AG09319 (cell line): ENCODE measurements at regions not wholly inside any gene's neighbourhood (a gene's known extent, or its start where the extent isn't known, plus 50 kb on each side); places are given as distances from the start of the nearest gene placed in this dataset.
"Not testable (repeated sequence)": the region's sequence is repeated elsewhere in the genome, so short reads cannot be mapped to it uniquely, and the experiment has no call there.

Experiments used
- DNase-seq: peaks from one replicate; pipeline ENCODE4 v3.0.0-alpha.2; 2010; ENCODE audit warnings: low read depth; ENCODE audit errors: extremely low read depth
- TF ChIP-seq, protein P1 (sequence below): IDR thresholded peaks from 2 replicates; pipeline ENCODE4 v1.5.1; 2011; ENCODE audit warnings: low read depth, mild to moderate bottlenecking, inconsistent platforms, low read length, moderate library complexity

- TF ChIP-seq, protein P1, sequence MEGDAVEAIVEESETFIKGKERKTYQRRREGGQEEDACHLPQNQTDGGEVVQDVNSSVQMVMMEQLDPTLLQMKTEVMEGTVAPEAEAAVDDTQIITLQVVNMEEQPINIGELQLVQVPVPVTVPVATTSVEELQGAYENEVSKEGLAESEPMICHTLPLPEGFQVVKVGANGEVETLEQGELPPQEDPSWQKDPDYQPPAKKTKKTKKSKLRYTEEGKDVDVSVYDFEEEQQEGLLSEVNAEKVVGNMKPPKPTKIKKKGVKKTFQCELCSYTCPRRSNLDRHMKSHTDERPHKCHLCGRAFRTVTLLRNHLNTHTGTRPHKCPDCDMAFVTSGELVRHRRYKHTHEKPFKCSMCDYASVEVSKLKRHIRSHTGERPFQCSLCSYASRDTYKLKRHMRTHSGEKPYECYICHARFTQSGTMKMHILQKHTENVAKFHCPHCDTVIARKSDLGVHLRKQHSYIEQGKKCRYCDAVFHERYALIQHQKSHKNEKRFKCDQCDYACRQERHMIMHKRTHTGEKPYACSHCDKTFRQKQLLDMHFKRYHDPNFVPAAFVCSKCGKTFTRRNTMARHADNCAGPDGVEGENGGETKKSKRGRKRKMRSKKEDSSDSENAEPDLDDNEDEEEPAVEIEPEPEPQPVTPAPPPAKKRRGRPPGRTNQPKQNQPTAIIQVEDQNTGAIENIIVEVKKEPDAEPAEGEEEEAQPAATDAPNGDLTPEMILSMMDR = no peak
- no peak for DNase-seq
These were observed 474.3 kb downstream of the SEMA3D start for GRCh38 chr7:84712374-84713121.

GRCh38 chr7:84710538-84710937 lies 476.3 kb downstream of the SEMA3D start:
- not testable (repeated sequence) for DNase-seq

DNA sequence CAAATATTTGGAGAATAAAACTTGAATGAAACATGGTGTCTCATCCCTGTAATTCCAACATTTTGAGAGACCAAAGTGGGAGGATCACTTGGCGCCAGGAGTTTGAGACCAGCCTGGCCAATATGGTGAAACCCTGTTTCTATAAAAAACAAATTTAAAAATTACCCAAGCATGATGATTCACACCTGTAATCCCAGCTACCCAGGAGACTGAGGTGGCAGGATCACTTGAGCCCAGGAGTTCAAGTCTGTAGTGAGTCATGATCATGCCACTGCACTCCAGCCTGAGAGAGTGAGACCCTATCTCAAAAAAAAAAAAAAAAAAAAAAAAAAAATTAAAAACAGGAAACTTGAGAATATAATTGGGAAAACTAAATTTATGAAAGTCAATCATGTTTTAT lies 481.1 kb downstream of the SEMA3D start:
- TF ChIP-seq, protein P1 = no peak
- DNase-seq = no peak

DNA sequence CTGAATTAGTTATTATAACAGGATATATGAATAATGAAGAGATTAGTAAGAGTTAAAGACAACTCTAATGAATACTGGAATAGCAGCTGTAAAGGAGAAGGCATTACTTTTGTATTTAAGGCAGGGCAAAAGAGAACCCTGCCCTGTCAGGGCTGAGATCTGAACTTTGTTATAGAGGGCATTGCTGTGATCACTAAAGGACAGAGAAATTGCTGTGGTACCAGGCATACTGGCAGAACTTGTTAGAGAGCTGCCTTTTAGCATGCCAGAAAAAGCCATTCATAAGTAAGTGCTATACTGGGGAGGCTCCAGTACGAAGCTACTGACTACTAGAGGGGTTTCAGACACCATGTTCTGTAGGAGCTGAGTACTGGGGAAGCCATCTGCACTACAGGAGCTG lies 481.8 kb downstream of the SEMA3D start:
- TF ChIP-seq, protein P1 = no peak
- DNase-seq = no peak

DNA sequence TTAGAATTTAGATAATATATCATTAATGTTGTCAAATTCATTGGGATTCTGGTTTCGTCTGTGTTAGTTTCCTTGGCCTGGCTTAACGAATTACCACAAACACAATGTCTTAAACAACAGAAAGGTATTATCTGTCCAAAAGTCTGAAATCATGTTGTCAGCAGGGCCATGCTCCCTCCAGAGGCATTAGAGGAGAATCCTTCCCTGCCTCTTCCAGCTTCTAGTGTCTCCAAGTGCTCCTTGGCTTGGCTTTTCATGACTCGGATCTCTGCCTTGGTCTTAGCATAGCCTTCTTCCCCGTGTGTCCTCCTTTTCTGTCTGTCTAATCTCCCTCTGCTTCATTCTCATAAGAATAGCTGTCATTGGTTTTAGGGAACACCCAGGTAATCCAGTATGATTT lies 482.5 kb downstream of the SEMA3D start:
- no peak for DNase-seq
- TF ChIP-seq, protein P1 = no peak

DNA sequence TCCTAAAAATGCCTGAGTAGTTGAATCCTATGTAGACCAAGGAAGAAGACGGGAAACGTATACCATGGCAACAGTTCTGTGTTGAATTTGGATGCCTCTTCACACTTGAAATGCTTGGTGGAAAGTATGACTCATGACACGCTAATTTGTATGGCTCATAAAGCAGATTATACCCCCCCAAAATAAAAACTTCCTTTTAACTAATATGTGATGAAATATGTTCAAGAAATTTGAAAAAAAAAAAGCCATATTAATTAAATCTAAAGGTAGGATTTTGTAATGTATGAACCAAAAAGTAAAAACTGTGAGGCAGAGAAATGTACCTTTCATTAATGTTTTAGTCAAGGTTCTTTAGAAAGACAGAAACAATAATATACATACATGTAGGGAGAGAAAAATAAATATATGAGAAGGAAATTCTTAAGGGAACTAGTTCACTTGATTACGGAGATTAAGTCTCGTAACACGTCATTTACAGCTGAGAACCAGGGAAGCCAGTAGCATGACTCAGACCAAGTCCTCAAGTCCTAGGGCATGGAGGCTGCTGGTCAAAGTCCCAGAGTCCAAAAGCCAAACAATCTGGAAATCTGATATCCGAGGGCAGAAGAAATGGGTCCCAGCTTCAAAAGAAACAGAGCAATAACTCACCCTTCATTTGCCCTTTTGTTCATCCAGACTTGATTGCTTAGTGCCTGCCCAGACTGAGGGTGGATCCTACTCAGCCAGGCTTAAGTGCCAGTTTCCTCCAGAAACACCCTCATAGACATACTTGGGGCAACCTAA lies 485.1 kb downstream of the SEMA3D start:
- TF ChIP-seq, protein P1 = no peak
- peak; percentile 72 for DNase-seq

DNA sequence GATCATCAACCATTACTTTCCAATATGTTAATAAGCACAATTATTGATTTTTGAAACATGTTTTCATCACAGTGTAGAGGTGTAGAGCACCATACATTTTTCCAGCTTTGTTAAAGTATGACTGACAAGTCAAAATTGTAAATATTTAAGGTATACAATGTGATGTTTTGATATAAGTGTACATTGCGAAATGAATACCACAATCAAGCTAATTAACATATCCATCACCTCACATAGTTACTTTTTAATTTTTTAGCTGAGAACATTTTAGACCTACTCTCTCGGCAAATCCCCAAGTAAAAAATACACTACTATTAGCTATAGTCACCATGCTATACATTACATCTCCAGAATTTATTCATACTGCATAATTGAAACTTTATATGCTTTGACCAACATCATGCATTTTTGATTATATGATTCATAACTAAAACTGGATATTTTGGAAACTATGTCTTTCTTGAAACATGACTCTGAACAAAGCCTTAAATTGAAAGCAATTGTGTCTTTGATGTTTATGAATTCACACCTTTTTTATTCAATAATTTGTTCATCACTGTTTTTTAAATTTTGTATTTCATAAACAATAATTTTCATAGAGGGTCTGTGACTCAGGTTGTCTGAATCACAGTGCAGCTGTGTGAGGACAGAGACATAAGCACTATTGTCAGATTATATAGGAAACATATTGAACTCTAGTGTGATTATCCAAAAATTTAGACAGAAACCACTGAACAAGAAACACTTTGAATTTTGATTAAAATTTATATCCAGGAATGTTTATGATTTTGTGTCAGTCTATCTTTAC lies 486.1 kb downstream of the SEMA3D start:
- no peak for DNase-seq
- TF ChIP-seq, protein P1 = no peak
